C4-2B (cell line): ENCODE measurements at regions not wholly inside any gene's neighbourhood (a gene's known extent, or its start where the extent isn't known, plus 50 kb on each side); places are given as distances from the start of the nearest gene placed in this dataset.

Source experiments
- H3K27ac ChIP-seq: fragments of 450-650 bp; 2 replicates; pipeline ENCODE4 v1.5.1; 2017
- ZFX ChIP-seq: fragments of 450-650 bp; IDR thresholded peaks from 2 replicates; pipeline ENCODE4 v1.6.1; 2017
- TF ChIP-seq, protein P1 (sequence below): fragments of 450-650 bp; conservative IDR thresholded peaks from 2 replicates; pipeline ENCODE4 v1.5.1; 2017; ENCODE audit warnings: mild to moderate bottlenecking

DNA sequence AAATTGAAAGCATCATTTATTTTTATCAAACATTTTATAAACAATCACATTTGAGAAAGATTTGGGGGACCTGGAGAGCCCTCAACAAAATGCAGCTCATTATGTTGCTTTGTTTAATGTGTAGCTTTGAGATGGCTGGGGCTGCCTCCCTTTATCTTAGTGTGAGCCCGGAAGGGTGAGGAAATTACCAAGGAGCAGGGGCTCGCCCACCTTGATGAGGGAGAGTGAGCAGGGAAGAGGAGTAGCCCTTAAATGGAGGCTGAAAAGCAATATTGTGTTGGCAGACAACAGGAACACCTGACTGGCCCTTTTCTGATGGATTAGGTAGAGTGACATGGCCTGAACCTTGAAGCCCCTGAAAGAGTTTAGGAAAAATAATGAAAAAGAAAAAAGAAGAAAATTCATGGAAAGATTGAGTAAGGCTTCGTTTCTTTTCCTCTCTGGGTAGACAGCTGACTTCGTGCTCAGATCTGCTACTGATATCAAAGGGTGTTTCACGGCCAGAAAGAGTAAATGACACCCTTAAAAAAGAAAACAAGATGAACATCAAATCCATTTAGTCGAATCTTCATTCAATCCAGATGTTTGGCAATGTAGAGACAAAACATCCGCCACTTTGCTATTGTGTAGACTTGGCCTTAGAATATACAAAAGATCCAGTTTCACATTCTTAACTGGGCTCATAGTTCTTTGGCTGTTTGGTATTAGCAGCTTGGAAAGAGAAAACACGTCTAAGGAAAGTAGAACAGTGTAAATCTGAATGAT lies 206.5 kb upstream of the TCF4 start:
- H3K27ac ChIP-seq = no peak overlapping the region
- TF ChIP-seq, protein P1, sequence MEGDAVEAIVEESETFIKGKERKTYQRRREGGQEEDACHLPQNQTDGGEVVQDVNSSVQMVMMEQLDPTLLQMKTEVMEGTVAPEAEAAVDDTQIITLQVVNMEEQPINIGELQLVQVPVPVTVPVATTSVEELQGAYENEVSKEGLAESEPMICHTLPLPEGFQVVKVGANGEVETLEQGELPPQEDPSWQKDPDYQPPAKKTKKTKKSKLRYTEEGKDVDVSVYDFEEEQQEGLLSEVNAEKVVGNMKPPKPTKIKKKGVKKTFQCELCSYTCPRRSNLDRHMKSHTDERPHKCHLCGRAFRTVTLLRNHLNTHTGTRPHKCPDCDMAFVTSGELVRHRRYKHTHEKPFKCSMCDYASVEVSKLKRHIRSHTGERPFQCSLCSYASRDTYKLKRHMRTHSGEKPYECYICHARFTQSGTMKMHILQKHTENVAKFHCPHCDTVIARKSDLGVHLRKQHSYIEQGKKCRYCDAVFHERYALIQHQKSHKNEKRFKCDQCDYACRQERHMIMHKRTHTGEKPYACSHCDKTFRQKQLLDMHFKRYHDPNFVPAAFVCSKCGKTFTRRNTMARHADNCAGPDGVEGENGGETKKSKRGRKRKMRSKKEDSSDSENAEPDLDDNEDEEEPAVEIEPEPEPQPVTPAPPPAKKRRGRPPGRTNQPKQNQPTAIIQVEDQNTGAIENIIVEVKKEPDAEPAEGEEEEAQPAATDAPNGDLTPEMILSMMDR = no peak
- TF ChIP-seq ZFX = no peak

DNA sequence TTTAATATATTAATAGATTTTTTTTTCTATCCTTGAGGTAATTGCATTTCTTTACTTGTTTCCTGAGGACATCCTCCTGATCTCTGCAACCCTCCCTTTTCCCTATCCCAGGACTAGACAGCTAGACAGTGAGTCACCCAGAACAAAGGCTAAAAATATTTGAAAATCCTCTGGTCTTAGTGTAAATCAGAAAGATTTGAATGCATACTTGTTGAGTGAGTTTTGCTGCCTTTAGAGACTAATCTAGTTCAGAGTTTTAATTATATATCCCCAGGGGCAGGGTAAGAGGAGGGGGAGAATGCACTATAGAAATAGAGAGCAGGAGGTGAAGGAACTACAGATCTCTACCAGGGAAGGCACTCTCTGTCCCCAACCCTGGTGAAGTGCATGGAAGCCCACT lies 202.3 kb upstream of the TCF4 start:
- no peak overlapping the region for H3K27ac ChIP-seq
- TF ChIP-seq ZFX = no peak
- TF ChIP-seq, protein P1 = no peak

DNA sequence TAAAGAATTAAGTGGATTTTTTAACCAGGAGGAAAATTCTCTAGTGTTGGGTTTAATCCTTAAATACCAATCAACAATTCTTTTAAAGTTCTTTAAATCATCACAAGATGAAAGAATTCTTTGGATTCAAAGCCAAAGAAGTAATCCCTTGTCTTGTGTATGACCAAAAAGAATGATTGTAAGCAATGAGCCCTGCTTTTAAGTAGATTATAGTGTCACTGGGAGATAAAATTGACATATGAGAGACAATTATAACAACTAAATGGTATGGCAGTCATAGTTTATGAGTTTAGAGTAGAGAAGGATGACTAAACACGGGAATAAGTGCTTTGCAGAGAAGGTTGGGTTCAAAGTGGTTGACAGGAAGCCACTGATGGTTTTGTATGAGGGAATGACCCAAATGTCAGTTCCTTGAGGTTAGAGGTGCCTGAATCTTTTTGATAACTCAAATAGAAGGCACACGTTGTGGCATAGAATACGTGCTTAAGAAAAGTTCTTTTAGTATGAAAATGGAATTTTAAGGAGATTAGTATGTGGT lies 199.6 kb upstream of the TCF4 start:
- TF ChIP-seq, protein P1 = no peak
- TF ChIP-seq ZFX = no peak
- H3K27ac ChIP-seq = no peak overlapping the region

DNA sequence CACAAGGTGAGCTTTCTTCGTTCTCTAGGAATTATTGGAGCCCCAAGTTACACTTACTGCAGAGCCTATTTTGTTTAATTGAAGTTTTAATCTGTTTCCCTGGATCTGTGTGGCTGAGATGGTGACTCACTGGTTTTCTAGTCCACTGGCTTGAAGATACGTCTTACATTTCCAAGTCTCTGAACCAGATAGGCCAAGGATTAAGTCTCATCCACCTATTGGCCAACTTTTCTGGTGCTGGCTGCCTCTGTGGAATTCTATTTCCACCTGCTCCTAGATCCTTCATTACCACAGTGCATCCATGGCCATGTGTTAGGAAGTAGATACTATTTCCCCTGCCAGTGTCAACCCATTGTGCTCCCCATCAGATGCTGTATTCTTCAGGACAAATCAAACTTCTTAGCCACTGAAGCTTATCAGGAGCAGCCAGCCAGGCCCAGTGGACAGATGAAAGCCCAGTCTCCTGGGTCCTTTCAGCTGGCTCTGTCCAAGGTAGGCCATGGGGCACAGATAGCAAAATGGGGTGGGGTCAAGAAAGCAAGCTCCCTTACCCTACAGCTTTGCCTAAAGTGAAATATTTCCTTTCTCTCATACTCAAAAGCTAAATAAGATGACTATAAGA lies 198.8 kb upstream of the TCF4 start:
- TF ChIP-seq ZFX = no peak
- TF ChIP-seq, protein P1 = no peak
- no peak overlapping the region for H3K27ac ChIP-seq

DNA sequence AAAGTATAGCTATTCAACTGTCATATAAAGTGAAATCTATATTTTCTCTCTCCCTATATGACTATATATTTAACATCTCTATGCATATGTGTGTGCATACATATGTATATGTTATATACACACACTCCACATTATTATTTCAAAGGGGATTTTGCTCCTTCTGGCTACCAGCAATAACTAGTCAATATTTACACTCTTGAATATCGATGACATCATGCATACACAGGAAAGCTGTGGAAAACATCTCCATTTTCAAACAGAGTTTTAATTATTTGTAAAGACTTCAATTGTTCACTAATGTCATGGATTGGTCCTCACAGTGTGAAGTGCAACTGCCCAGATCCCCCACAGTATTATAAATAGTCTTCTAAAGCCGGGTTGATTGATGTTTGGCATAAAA lies 195.9 kb upstream of the TCF4 start:
- no peak overlapping the region for H3K27ac ChIP-seq
- TF ChIP-seq, protein P1 = no peak
- no peak for TF ChIP-seq ZFX

- H3K27ac ChIP-seq = no peak overlapping the region
- TF ChIP-seq, protein P1 = peak; percentile 35
- TF ChIP-seq ZFX = no peak
These were observed 193.5 kb upstream of the TCF4 start for GRCh38 chr18:55781481-55781957.

- no peak overlapping the region for H3K27ac ChIP-seq
- TF ChIP-seq, protein P1 = no peak
- TF ChIP-seq ZFX = no peak
These were observed 192.6 kb upstream of the TCF4 start for GRCh38 chr18:55780586-55781071.
